Transverse colon (tissue), 4 donors: ENCODE measurements at regions not wholly inside any gene's neighbourhood (a gene's known extent, or its start where the extent isn't known, plus 50 kb on each side); places are given as distances from the start of the nearest gene placed in this dataset.

Source experiments
- DNase-seq: peaks from one replicate; pipeline ENCODE4 v3.0.0-alpha.2; 2019
- H3K27ac ChIP-seq, 4 donors: fragments of 200-600 bp; sonication (generic); 2 replicates each; pipeline ENCODE4 v1.5.1; 2016 to 2018; ENCODE audit warnings: inconsistent platforms in 4 of 4
- H3K27me3 ChIP-seq: fragments of 200-600 bp; sonication (generic); 2 replicates; pipeline ENCODE4 v1.5.1; 2017; ENCODE audit warnings: inconsistent platforms
- H3K36me3 ChIP-seq, 4 donors: fragments of 200-600 bp; sonication (generic); 2 replicates each; pipeline ENCODE4 v1.5.1; 2017 to 2019; ENCODE audit warnings: inconsistent platforms in 4 of 4
- H3K4me1 ChIP-seq, 4 donors: fragments of 200-600 bp; sonication (generic); 2 replicates each; pipeline ENCODE4 v1.5.1; 2017 to 2020; ENCODE audit warnings: inconsistent platforms in 4 of 4
- H3K4me3 ChIP-seq, 4 donors: fragments of 200-600 bp; sonication (generic); 1 replicate in 1 of 4; 2 replicates in 3 of 4; pipeline versions ENCODE4 v1.5.1 to v1.6.1; 2017 to 2019; ENCODE audit warnings: inconsistent platforms in 4 of 4
- H3K9me3 ChIP-seq, 2 donors: fragments of 200-600 bp; sonication (generic); 2 replicates each; pipeline ENCODE4 v1.5.1; 2017 to 2019; ENCODE audit warnings: inconsistent platforms in 2 of 2
- EP300 ChIP-seq: sonication (generic); formaldehyde crosslinking; IDR thresholded peaks from one replicate; pipeline ENCODE4 v1.6.1; 2017; ENCODE audit warnings: antibody characterized with exemption, low read depth
- POLR2A ChIP-seq: fragments of 450-650 bp; IDR thresholded peaks from one replicate; pipeline ENCODE4 v1.6.1; 2016; ENCODE audit warnings: antibody characterized with exemption, mild to moderate bottlenecking, moderate library complexity
- POLR2AphosphoS5 ChIP-seq, 3 donors: sonication (generic); formaldehyde crosslinking; IDR thresholded peaks; one replicate each; pipeline ENCODE4 v1.6.1; 2016; ENCODE audit warnings: antibody characterized with exemption in 3 of 3
- WGBS, 2 donors: methylation state at CpG; one replicate each; pipeline ENCODE4 v1.1.5; 2018; ENCODE audit warnings: low coverage in 1 of 2; 5-methylcytosine and 5-hydroxymethylcytosine counted together
- in situ Hi-C, 4 donors: fragments of 200-750 bp; cut with MboI; loops; one replicate each; pipeline versions ENCODE4 v1.15.0 to v1.15.1; 2017; ENCODE audit warnings: low sequenced_read_pairs in 3 of 4, low pct_ligation_motif_present in 1 of 4, low pct_unique_long_range_greater_than_20kb in 1 of 4
- intact Hi-C: fragments of 100-400 bp; cut with DNase I; formaldehyde crosslinking; loops from one replicate; pipeline ENCODE4 v1.15.1; 2023; ENCODE audit warnings: low total_unique reads
- TF ChIP-seq, protein P1 (sequence below), 5 experiments: fragments of 200-600 bp in 3 of 5; fragments of 450-650 bp in 2 of 5; sonication (generic) in 3 of 5; IDR thresholded peaks; 1 replicate in 2 of 5; 2 replicates in 3 of 5; pipeline ENCODE4 v1.5.1; 2016 to 2017; ENCODE audit warnings: antibody characterized with exemption in 5 of 5, inconsistent platforms in 3 of 5, mild to moderate bottlenecking in 2 of 5, moderate library complexity in 1 of 5

GRCh38 chr22:49400136-49400940 lies 427.3 kb downstream of the BRD1 start:
- Histone ChIP-seq H3K36me3 (no peaks in the 10 kb centered on the region), H3K27me3 (peaks cover 3% of the 10 kb centered on the region), H3K4me1 (no peaks in the 10 kb centered on the region), H3K9me3 (no peaks in the 10 kb centered on the region), H3K27ac (no peak overlapping the region), H3K4me3 (no peak overlapping the region)
- in situ Hi-C loops = no loop called here
- intact Hi-C loops = no loop called here
- 79 to 86% methylated on average over 6 to 24 of the region's 24 CpGs for WGBS, 2 donors
- TF ChIP-seq POLR2A (no peak), EP300 (no peak)
- TF ChIP-seq, protein P1, sequence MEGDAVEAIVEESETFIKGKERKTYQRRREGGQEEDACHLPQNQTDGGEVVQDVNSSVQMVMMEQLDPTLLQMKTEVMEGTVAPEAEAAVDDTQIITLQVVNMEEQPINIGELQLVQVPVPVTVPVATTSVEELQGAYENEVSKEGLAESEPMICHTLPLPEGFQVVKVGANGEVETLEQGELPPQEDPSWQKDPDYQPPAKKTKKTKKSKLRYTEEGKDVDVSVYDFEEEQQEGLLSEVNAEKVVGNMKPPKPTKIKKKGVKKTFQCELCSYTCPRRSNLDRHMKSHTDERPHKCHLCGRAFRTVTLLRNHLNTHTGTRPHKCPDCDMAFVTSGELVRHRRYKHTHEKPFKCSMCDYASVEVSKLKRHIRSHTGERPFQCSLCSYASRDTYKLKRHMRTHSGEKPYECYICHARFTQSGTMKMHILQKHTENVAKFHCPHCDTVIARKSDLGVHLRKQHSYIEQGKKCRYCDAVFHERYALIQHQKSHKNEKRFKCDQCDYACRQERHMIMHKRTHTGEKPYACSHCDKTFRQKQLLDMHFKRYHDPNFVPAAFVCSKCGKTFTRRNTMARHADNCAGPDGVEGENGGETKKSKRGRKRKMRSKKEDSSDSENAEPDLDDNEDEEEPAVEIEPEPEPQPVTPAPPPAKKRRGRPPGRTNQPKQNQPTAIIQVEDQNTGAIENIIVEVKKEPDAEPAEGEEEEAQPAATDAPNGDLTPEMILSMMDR (IDR thresholded peaks at IDR 0.05) = no peak
- no peak for DNase-seq

DNA sequence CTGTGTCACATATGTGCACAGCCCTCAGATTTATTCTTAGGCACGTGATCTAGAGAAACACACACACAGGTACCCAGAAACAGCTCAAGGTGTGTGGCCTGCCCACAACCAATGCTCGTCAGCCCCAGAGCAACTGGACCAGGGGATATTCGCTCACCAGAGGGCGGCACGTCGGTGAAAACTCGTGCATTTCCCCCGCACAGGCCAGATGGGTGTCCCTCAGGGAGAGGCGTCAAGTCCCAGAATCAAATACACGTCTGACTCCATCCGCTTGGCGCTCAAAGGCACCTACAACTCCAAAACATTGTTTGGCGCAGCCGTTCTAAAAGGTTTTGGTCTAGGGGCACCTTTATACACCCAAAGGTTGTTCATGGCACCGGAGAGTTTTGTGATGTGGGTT lies 429.0 kb downstream of the BRD1 start:
- in situ Hi-C loops = no loop called here
- intact Hi-C loops = no loop called here
- 83 to 87% methylated on average over 5 to 15 of the region's 15 CpGs for WGBS, 2 donors

DNA sequence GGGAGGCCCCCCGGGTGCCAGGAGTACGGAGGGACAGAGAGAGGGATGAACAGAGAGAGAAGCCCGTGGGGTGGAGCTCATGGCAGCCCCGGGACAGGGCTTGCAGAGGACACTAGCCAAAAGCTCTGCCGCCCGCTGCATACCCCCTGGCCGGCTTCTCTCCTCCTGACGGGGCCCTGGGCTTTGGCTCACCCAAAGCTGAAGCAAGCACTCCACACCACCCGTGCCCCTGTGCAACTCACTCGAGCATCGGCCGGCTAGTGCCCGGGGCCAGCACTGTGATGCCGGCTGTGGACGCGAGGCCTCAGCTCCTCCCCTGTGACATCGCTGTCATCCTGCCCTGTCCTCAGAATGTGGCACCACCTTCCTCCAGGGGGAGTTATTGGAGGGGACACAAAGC lies 429.6 kb downstream of the BRD1 start:
- H3K27ac ChIP-seq = no peak overlapping the region
- 89% methylated on average over 17 of the region's 17 CpGs; no CpG with 5 or more reads in 1 of the 2 donors for WGBS, 2 donors

More for the DNA sequence above, 429.0 kb downstream of the BRD1 start:
- DNase-seq = no peak
- Histone ChIP-seq H3K27me3 (peaks cover 3% of the 10 kb centered on the region), H3K4me1 (no peaks in the 10 kb centered on the region), H3K36me3 (no peaks in the 10 kb centered on the region), H3K27ac (no peak overlapping the region), H3K9me3 (no peaks in the 10 kb centered on the region), H3K4me3 (no peak overlapping the region)
- TF ChIP-seq EP300 (no peak), POLR2A (no peak), POLR2AphosphoS5 (IDR thresholded peaks at IDR 0.05) (no peak)
- TF ChIP-seq, protein P1 (IDR thresholded peaks at IDR 0.05) = no peak

DNA sequence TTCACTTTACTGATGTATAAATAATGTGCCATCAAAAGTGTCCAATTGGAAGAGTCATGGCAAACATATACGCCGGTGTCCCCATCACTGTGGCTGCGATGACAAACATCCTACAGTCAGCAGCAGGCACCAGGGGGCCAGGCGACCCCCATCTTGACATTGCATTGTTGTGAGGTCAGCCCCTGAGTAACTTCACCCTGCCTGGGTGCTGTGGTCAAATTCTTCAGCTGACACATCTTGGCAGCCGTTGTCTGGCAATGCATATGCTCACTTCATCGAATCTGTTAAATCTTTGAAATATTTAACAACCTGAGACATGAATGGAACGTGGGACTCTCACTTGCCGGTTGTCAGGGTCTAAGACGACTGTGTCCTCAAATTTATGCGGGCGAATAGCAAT lies 430.9 kb downstream of the BRD1 start:
- intact Hi-C loops (no loop called here), in situ Hi-C loops (no loop called here)
- H3K9me3 ChIP-seq = no peaks in the 10 kb centered on the region
- no peaks in the 10 kb centered on the region for H3K4me1 ChIP-seq
- H3K27ac ChIP-seq = no peak overlapping the region
- DNase-seq = no peak
- no peak overlapping the region for H3K4me3 ChIP-seq
- peaks cover 8% of the 10 kb centered on the region for H3K27me3 ChIP-seq
- no peak for TF ChIP-seq EP300
- TF ChIP-seq POLR2A = no peak
- no peak for TF ChIP-seq POLR2AphosphoS5 (IDR thresholded peaks at IDR 0.05)
- TF ChIP-seq, protein P1 (IDR thresholded peaks at IDR 0.05) = no peak
- WGBS, 2 donors = 76% methylated on average over 7 to 11 of the region's 11 CpGs
- no peaks in the 10 kb centered on the region for H3K36me3 ChIP-seq

More for the DNA sequence above, 429.6 kb downstream of the BRD1 start:
- intact Hi-C loops = no loop called here
- no peaks in the 10 kb centered on the region for H3K36me3 ChIP-seq
- H3K4me3 ChIP-seq = no peak overlapping the region
- TF ChIP-seq POLR2A (no peak), EP300 (no peak), POLR2AphosphoS5 (IDR thresholded peaks at IDR 0.05) (no peak)
- TF ChIP-seq, protein P1 (IDR thresholded peaks at IDR 0.05) = no peak
- H3K9me3 ChIP-seq = no peaks in the 10 kb centered on the region
- in situ Hi-C loops = no loop called here
- DNase-seq = no peak
- H3K27me3 ChIP-seq = peaks cover 3% of the 10 kb centered on the region
- no peaks in the 10 kb centered on the region for H3K4me1 ChIP-seq
